M059J (cell line): ENCODE measurements at regions not wholly inside any gene's neighbourhood (a gene's known extent, or its start where the extent isn't known, plus 50 kb on each side); places are given as distances from the start of the nearest gene placed in this dataset.

Source experiments
- DNase-seq: peaks from one replicate; pipeline ENCODE4 v3.0.0-alpha.2; 2012; ENCODE audit warnings: low read depth

DNA sequence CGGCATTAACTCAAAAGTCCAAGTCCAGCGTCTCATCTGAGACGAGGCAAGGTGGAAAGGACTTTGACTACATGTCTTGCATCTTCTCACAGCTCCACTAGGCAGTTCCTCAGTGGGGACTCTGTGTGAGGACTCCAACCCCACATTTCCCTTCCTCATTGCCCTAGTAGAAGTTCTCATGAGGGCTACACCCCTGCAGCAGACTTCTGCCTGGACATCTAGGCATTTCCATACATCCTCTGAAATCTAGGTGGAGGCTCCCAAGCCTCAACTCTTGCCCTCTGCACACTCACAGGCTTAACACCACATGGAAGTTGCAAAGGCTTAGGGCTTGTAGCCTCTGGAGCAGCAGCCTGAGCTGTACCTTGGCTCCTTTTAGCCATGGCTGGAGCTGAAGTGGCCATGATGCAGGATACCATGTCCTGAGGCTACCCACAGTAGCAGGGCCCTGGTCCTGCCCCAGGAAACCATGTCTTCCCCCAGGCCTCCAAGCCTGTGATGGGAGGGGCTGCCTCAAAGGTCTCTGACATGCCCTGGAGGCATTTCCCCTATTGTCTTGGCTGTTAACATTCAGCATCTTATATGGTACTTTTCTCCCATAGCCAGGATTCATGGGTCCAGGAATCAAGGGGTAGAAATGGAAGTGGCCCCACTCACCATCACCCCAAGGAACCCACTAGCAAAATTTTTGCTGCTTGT is 194.6 kb upstream of the KCNG1 start:
- no peak for DNase-seq

DNA sequence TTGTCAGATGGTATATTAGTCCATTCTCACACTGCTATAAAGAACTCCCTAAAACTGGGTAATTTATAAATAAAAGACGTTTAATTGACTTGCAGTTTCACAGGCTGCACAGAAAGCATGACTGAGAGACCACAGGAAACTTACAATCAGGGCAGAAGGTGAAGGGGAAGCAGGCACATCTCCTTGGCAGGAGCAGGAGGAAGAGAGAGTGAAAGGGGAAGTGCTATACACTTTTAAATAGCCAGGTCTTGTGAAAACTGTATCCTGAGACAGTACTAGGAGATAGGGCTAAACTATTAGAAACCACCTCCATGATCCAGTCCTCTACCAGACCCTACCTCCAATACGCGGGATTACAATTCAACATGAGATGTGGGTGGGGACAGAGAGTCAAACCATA is 193.9 kb upstream of the KCNG1 start:
- DNase-seq: no peak

DNA sequence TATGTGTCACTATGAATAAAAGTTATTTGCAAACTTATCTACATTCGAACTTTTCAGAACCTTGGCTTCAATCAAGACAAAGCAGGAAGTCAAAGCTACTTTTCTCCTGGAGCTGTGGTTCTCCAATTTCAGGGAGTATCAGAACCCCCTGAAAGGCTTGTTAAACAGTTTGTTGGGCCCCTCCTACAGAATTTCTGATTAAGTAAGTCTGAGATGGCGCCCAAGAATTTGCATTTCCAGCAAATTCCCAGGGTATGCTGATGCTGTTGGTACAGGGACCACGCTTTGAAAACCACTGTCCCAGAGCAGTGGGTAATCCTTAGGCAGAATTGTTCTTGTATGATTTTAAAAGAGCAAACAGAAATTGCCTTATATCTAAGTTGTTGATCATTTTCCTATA is 189.9 kb upstream of the KCNG1 start:
- DNase-seq: no peak

DNA sequence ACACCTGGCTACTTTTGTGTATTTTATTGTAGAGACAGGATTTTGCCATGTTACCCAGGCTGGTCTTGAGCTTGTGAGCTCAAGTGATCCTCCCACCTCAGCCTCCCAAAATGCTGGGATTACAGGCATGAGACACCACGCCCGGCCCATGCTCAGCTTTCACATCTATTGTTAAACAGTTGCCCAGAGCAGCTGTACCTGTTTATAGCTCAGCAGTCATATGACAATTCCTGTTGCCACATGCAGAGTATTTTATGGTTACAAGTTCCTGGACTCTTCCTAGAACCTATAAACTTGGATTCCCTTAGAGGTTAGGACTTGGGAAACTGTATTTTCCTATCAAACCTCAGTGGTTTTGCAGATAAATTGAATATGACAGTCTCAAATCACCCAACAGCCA is 188.3 kb upstream of the KCNG1 start:
- DNase-seq: no peak

DNA sequence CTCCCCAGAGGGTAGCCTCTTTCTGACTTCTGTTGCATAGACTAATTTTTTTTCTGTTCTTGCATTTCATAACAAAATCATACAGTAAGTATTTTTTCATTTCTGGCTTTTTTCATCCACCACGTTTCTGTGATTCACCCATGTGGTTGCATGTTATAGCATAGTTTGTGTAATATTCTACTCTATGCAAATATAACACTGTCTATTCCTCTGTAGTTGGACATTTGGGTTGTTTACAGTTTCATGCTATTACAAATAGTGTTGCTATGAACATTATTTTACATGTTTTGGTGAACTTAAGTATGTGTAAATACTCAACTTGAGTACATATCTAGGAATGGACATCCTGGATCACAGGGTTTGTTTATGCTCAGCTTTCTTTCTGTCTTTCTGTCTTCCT is 187.2 kb upstream of the KCNG1 start:
- no peak for DNase-seq

DNA sequence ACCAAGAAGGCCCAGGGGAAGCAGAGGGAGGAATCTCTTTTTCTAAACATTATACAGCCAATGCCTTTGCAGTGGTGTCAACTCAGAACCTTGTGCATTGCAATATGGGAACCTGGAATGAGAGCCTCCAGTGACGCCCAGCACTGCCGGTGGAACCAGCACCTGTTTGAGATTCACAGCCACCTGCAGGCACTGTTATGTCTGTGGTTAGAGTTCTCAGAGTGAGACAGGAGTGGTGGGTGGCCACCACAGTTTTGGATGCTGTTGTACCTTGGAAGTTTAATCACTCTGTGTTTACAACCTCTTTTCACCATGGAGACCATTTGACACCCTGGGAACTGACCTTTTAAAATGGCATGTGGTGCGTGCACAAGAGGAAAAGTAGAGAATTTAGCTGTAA is 185.3 kb upstream of the KCNG1 start:
- no peak for DNase-seq

DNA sequence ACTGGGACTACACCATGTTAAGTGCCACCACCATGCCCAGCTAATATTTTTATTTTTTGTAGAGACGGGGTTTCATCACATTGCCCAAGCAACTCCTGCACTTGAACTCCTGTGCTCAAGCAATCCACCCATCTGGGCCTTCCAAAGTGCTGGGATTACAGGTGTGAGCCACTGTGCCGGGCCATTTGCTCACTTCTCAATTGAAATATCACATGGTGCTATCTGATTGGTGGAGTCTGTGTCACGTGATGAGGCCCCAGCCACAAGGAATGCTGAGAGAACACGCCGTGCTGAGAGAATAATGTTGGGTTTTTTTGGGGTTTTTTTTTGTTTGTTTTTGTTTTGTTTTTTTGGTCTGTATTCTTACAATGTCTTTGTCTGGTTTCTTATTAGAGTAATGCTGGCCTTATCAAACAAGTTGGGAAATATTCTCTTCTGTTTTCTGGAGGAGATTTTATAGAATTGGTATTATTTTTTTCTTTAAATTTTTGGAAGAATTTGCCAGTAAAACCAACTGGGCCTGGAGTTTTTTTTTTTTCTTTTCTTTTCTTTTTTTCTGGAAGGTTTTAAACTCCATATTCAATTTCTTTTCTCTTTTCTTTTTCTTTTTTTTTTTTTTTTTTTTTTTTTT is 183.2 kb upstream of the KCNG1 start:
- peak; percentile 44 for DNase-seq

DNA sequence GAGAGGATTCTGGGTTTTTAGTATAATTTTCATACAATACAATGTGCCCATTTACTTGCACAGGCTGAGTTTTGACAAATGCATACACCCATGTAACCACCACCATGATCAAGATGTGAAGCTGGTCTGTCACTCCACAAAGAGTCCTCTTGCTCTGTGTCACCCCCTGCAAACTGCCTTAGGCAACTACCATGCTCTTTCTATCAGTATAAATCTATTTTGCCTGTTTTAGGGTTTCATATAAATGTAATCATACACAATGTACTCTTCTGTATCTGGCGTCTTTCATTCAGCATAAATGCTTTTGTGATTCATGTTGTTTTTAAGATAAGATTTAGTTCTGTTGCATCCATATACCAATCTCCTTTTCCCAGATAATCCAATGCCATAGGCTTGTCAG is 181.9 kb upstream of the KCNG1 start:
- DNase-seq: no peak

DNA sequence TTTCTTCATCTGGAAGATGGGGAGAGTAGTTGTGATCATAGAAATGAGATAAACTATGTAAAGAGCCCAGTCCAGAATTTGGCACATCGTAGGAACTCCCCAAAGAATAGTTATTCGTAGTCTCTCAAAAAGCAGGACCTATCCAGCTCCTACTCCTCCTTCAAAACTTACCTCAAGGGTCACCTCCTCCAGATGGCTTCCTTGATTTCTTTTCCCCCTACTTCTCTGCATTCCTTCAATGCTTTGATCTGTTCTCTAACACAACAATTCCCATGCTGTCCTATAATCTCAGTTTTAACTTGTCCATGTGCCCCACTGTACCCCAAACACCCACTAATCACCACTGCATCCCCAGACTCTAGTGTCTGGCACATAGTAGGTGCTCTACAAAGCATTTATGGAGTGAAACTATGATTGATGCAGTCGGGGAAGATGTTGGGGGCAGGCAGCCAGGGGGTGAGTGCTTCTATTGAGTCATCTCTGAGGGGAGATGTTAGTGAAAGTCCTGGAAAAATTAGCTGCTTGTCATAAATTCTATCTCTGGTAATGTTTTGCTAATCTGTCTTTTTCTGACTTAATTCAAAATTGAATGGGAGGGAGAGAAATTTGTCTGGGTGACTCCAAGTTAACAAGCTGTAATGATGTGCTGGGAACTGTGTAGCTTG is 181.3 kb upstream of the KCNG1 start:
- no peak for DNase-seq

DNA sequence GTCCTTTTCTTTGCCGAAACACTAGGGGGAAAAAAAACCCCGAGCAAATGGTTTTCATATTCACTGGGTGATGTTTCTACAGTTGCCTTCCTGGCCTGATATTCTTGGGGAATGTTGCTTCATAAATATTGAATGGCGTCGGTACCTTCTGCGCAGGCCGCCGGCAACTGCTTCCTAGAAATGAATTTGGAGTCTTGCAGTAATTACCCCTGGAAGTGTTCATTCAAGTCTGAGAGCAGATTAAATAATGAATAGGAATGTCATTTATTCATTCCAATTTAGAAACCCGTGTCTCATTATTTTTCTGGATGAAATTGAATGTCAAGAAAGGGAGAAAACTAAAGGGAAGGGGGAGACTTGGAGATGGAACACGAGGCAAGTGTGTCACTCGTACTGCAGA is 179.4 kb upstream of the KCNG1 start:
- no peak for DNase-seq

DNA sequence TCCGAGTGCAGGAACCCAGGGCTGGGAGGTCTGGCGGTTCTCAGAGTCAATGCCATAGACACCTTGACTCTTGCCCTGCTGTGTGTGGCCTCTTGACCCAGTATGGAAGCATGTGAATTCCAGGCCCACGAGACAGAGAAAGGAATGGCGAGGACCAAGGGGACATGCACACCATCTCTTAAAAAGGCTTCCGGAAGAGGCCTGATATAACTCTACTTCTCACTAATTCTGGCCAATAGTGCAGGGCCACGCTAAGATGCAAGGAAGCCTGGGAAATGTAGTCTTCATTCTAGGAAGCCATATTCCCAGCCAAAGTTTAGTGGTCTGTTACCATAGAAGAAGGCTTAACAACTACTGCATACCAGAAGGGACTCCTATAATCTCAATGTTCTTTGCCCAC is 177.0 kb upstream of the KCNG1 start:
- DNase-seq: peak; percentile 38

DNA sequence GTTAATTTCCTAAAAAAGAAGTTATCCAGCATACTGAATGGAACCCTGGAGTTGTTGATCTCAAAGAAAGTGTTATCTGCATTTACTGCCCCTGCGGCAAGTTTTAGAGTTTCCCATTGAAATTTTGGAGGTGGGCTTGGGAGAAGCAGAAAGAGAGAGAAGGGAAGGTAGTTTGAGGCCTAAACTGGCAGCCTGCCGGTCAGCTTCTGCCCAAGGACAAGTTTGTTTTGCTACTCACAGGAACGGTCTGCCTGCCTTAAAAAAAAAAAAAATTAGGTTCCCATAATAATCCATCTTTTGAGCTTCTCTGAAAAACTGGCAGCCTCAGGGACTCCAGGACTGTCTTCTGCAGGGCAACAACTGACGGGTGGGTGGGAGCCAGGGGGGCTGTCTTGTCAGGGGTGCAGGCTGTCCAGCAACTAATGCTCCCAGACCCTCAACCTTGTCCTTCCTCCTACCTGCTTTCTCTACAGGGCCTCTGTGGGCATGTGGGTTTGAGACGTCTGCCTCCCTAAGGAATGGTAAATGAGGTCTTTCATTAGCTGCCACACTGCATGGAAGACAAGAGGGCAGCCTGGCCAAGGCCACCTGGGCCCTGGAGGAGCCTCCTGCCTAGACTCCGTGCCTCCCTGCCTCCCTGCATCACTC is 176.1 kb upstream of the KCNG1 start:
- DNase-seq: no peak

DNA sequence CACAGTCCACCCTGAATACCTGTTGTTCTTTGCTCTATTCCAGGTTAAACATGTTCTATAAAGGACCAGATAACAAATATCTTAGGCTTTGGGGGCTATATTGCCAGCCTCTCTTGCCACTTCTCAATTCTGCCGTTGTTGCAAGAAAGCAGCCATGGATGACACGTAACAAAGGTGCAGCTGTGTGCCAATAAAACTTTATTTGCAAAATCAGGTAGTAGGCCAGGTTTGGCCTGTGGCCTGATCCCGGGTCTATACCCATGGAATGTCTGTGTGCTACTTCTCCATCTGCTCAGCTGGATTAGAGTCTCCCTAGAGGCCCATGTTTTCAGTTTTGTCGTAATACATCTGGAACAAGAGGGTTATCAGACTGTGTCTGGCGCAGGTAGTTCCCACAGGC is 175.3 kb upstream of the KCNG1 start:
- no peak for DNase-seq

DNA sequence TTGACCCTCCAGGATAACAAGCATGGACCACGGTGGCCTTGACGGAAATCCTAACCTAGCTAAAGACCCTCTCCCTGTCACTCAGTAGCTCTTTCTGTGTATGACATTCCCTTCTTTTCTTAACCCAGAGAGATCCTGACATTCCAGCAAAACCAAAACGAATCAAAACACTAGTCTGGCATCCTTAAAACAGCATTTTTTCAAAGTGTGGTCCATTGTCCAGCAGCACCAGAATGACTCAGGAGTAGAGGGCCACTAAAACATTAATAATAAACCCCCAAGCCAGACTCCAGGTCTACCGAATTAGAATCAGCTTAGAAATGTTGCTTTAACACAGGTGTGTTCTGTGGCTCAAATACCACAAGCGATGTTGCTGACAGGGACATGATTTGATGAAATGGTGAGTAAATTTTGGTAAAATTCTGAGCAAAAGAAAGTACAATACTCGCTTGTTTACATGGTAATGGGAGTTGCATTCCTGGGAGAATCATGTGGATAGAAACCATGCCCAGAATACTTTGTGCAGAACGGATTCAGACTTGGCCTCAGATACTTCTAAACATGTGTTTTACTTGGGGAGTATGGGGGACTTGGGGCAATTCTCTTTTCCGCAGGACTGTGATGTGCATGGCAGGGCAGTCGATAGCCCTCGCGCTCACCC is 174.2 kb upstream of the KCNG1 start:
- DNase-seq: peak; percentile 56

DNA sequence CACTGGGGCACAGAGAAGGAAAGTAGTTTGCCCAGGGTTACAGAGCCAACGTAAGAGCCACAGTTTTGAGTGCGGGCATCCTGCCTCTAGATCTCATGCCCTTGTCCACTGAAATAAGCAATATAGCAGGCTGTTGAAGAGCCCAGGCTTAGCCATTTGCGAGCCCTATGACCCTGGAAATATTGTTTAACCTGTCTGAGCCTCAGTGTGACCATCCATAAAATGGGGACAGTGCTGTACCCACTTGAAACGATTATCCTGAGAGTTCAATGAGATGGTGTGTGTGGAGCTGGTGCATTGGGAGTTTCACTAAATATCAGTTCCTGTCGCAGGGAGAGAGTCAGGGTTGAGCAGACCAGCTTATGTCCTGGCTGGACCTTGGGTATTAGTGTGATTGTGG is 173.1 kb upstream of the KCNG1 start:
- DNase-seq: no peak

DNA sequence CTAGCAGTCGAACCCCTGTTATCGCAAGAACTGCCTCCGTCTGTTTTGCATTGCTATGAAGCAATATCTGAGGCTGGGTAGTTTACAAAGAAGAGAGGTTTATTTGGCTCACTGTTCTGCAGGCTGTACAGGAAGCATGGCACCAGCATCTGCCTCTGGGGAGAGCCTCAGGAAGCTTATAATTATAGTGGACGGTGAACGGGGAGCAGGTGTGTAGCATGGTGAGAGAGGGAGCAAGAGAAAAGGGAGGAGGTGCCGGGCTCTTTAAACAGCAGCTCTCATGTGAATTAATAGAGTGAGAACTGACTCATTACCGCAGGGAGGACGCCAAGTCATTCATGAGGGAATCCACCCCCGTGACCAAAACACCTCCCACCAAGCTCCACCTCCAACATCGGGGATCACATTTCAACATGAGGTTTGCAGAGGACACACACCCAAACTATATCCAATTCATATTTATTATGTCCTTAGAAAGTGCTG is 172.6 kb upstream of the KCNG1 start:
- DNase-seq: peak; percentile 84

DNA sequence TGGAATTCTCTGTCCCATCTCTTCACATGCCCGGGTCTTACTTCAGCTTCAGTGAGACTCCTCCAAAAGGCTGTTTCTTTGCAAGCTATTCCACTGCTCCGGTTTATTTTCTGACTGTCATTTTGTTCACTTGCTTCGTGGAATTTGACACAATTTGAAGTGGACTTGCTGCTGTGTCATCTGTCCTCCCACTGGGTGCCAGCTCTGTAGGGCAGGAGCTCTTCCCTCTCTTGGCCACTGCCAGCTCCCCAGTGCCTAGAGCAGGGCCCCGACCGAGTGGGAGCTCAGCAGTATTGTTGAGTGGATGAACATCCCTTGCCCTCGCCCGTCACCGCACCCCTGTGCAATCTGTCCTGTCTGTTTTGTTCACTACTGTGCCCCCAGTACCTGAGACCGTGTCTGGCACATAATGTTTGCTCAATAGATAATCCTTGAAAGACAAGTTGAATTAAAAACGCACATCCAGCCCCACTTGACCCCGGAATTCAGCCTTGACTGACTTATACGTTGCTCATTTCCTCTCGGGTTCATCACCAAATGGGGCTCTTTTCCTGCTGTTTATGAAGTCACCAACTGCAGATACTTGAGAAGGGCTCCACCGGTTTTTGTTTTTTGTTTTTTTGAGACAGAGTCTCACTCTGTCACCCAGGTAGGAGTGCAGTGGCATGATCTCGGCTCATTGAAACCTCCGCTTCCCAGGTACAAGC is 170.3 kb upstream of the KCNG1 start:
- peak; percentile 66 for DNase-seq

DNA sequence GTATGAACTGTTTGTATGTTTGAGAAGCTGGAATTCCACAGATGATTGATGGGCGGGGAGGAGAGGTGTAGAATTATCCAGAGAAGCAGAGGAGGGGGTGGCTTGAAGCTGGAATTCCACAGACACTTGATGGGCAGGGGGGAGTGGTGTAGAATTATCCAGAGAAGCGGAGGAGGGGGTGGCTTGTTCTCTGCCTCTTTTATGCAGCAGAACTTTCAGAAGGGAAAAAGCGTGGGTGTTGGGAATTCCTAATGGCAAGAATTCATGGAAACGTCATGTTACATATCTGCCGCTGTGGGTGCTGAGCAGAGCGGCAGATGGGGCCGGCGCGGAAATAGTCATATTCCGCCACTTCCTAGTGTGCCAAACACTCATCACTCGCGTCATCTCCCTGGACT is 167.9 kb upstream of the KCNG1 start:
- DNase-seq: no peak

DNA sequence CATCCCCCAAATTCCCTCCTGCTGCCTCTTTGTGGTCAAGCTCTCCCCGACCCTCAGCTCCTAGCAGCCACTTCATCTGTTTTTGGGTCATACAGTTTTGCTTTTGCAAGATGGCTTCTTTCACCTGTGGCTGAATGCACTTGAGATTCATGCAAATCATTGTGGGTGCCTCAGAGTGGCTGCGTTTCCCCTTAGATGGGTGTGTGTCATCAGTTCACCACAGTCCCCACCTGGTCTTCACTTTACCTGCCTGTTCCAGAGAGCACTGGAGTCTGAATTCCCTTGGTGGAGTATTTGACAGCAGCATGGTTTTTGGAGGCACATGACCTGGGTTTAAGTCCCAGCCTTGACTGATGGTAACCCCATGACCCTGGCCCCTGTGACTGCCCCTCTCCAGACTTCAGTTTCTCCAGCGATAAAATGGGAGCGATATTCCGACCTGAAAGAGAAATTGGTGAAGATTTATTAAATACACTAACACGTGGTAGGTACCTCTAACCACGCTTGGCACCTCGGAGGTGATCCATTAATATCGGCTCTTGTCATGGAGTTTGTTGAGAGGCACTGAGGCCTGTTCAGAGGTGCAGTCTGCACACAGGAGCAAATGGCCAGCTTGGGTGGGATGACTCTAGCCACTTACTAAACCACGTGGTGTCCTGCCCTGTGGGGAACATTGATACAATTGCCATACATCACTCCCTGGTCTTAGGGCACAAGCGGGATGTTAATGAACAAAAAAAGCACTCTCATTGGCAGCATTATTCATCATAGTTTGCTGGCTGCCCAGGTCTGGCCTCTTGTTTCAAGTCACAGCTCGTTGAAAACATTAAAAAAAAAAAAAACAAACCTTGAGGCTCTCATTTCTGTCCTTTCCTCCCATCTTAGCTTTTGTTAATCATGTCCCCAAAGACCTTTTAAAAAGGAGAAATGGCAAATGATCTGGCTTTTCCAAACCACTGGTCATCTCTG is 167.2 kb upstream of the KCNG1 start:
- DNase-seq: no peak

DNA sequence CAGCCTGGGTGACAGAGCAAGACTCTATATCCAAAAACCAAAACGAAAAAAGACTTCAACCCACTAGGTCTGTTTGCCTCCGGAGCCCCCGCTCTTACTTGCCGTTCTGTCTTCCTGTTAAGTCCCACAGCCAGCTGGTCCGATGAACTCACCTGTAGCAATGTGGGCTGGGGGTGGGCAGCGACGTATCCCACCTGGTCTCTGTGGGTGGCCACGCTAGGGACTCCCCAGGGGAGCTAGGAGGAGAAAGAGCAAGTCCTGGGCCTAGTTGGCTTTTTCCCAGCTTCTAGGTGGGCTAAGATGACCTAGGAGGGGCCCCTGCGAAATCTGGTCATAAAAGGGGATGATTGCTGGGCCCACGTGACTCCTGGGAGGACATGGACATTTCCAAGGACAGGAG is 166.0 kb upstream of the KCNG1 start:
- no peak for DNase-seq
